ENCODE measurements at regions not wholly inside any gene's neighbourhood (a gene's known extent, or its start where the extent isn't known, plus 50 kb on each side); places are given as distances from the start of the nearest gene placed in this dataset.

DNA sequence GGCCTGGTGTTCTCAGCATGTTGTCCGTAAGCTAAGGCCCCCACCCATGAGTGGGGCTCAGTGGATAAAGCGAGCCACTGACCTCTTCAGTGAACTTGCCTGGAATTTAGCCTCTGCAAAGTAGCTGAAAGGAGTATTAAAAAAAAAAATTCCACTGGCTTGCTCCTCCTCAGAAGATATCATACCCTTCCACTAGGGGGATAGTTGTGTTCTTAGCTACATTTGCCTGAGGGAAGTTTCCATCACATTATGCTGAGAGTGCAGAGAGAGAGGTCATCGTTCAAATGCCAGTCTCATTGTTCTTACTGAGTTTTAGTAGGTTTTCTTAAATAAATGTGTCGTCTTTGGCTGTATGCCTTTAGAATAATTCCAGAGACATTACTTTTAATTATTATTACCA is 879.7 kb downstream of the JRKL start:
- Histone ChIP-seq H3K79me2 (ENCODE audit: control insufficient read depth, insufficient read depth, low read length) (no peaks in the 10 kb centered on the region), H3K36me3 (replicated peaks in 1 of 2; ENCODE audit: control extremely low read depth in 1 of 2, control insufficient read depth in 1 of 2, extremely low read depth in 1 of 2, insufficient read depth in 2 of 2, low read length in 1 of 2) (no peaks in the 10 kb centered on the region), H3K9me3 (ENCODE audit: control extremely low read depth in 1 of 3, control insufficient read depth in 2 of 3, insufficient read depth in 1 of 3, low read length in 2 of 3) (peaks cover 1 to 11% (median 7%) of the 10 kb centered on the region in 3 donors), H3K27me3 (replicated peaks in 1 of 4; ENCODE audit: control extremely low read depth in 1 of 4, control insufficient read depth in 3 of 4, insufficient read depth in 4 of 4, low read length in 3 of 4) (no peaks in the 10 kb centered on the region), H3K27ac (ENCODE audit: low read length in 2 of 2) (no peak overlapping the region), H3K4me3 (ENCODE audit: control extremely low read depth in 1 of 5, extremely low read depth in 1 of 5, insufficient read depth in 1 of 5, low read depth in 2 of 5, low read length in 4 of 5) (no peak overlapping the region), H4K20me1 (ENCODE audit: control insufficient read depth, insufficient read depth, low read length, poor library complexity, severe bottlenecking) (no peaks in the 10 kb centered on the region), H3K4me1 (ENCODE audit: control insufficient read depth in 2 of 2, insufficient read depth in 2 of 2, low read length in 2 of 2) (no peaks in the 10 kb centered on the region), H3K9ac (ENCODE audit: low read length) (no peak overlapping the region), H2AFZ (ENCODE audit: insufficient read depth, low read depth, low read length, poor library complexity, severe bottlenecking) (no peak overlapping the region), H3K4me2 (replicated peaks; ENCODE audit: low read depth, low read length, poor library complexity, severe bottlenecking) (no peak overlapping the region)
- POLR2A ChIA-PET, result no interaction called here
- intact Hi-C loops (cut with micrococcal nuclease), result no loop called here
- Mint-ChIP-seq H3K9me3 (ENCODE audit: insufficient read depth) (no peaks in the 10 kb centered on the region), H3K27me3 (no peaks in the 10 kb centered on the region), H3K4me3 (no peak overlapping the region), H3K4me1 (no peaks in the 10 kb centered on the region), H3K27ac (no peak overlapping the region)
- DNase-seq (no peak), ATAC-seq (ENCODE audit: low read depth) (no peak)
- TF ChIP-seq, protein P1, sequence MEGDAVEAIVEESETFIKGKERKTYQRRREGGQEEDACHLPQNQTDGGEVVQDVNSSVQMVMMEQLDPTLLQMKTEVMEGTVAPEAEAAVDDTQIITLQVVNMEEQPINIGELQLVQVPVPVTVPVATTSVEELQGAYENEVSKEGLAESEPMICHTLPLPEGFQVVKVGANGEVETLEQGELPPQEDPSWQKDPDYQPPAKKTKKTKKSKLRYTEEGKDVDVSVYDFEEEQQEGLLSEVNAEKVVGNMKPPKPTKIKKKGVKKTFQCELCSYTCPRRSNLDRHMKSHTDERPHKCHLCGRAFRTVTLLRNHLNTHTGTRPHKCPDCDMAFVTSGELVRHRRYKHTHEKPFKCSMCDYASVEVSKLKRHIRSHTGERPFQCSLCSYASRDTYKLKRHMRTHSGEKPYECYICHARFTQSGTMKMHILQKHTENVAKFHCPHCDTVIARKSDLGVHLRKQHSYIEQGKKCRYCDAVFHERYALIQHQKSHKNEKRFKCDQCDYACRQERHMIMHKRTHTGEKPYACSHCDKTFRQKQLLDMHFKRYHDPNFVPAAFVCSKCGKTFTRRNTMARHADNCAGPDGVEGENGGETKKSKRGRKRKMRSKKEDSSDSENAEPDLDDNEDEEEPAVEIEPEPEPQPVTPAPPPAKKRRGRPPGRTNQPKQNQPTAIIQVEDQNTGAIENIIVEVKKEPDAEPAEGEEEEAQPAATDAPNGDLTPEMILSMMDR (IDR thresholded peaks at IDR 0.05), result no peak
- no peak for TF ChIP-seq EZH2 (IDR thresholded peaks at IDR 0.05; ENCODE audit: borderline replicate concordance, insufficient read depth, low read depth, low read length, poor library complexity, severe bottlenecking)
- CTCF ChIA-PET, result no interaction called here
- WGBS (ENCODE audit: insufficient coverage), result 100% methylated on average over 2 of the region's 4 CpGs

DNA sequence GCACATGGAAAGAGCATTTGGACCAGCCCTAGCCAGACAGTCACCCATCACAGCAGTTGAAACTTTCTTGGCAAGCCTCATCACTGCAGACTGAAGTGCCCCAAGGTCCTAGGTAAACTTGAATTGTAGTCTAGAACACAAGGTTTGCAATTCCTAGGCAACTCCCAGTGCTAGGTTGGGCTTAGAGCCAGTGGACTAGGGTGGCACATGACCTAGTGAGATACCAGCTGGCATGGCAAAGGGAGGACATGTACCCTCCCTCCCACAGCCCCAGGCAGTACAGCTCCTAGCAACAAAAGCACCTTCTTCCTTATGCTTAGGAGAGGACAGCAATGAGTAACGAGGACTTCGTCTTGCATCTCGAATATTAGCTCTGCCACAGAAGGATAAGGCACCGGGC is 889.5 kb downstream of the JRKL start:
- intact Hi-C loops (cut with micrococcal nuclease), result no loop called here
- H3K9me3 Mint-ChIP-seq (ENCODE audit: insufficient read depth), result peaks cover 2% of the 10 kb centered on the region
- 89% methylated on average over 4 of the region's 4 CpGs for WGBS (ENCODE audit: insufficient coverage)

More for the DNA sequence above, 889.5 kb downstream of the JRKL start:
- Histone ChIP-seq H3K9ac (ENCODE audit: low read length) (no peak overlapping the region), H3K4me3 (ENCODE audit: control extremely low read depth in 1 of 5, extremely low read depth in 1 of 5, insufficient read depth in 1 of 5, low read depth in 2 of 5, low read length in 4 of 5) (no peak overlapping the region), H2AFZ (ENCODE audit: insufficient read depth, low read depth, low read length, poor library complexity, severe bottlenecking) (no peak overlapping the region), H3K4me2 (replicated peaks; ENCODE audit: low read depth, low read length, poor library complexity, severe bottlenecking) (no peak overlapping the region), H3K79me2 (ENCODE audit: control insufficient read depth, insufficient read depth, low read length) (no peaks in the 10 kb centered on the region), H3K9me3 (ENCODE audit: control extremely low read depth in 1 of 3, control insufficient read depth in 2 of 3, insufficient read depth in 1 of 3, low read length in 2 of 3) (peaks cover 2 to 10% (median 8%) of the 10 kb centered on the region in 3 donors), H4K20me1 (ENCODE audit: control insufficient read depth, insufficient read depth, low read length, poor library complexity, severe bottlenecking) (no peaks in the 10 kb centered on the region), H3K36me3 (replicated peaks in 1 of 2; ENCODE audit: control extremely low read depth in 1 of 2, control insufficient read depth in 1 of 2, extremely low read depth in 1 of 2, insufficient read depth in 2 of 2, low read length in 1 of 2) (no peaks in the 10 kb centered on the region), H3K27ac (ENCODE audit: low read length in 2 of 2) (no peak overlapping the region), H3K4me1 (ENCODE audit: control insufficient read depth in 2 of 2, insufficient read depth in 2 of 2, low read length in 2 of 2) (no peaks in the 10 kb centered on the region), H3K27me3 (replicated peaks in 1 of 4; ENCODE audit: control extremely low read depth in 1 of 4, control insufficient read depth in 3 of 4, insufficient read depth in 4 of 4, low read length in 3 of 4) (no peaks in the 10 kb centered on the region)
- ChIA-PET POLR2A (no interaction called here), CTCF (no interaction called here)
- TF ChIP-seq EZH2 (IDR thresholded peaks at IDR 0.05; ENCODE audit: borderline replicate concordance, insufficient read depth, low read depth, low read length, poor library complexity, severe bottlenecking), result no peak
- TF ChIP-seq, protein P1 (IDR thresholded peaks at IDR 0.05), result no peak
- H3K27ac Mint-ChIP-seq, result no peak overlapping the region
- DNase-seq (no peak), ATAC-seq (ENCODE audit: low read depth) (no peak)
- no peak overlapping the region for H3K4me3 Mint-ChIP-seq
- H3K27me3 Mint-ChIP-seq, result no peaks in the 10 kb centered on the region
- H3K4me1 Mint-ChIP-seq, result no peaks in the 10 kb centered on the region
